ENCODE measurements at regions not wholly inside any gene's neighbourhood (a gene's known extent, or its start where the extent isn't known, plus 50 kb on each side); places are given as distances from the start of the nearest gene placed in this dataset.

GRCh38 chr12:114955414-114956014, 271.5 kb upstream of the TBX3 start:
- no peak overlapping the region for H3K27ac ChIP-seq (ENCODE audit: insufficient read depth, low read depth, low read length)
- dilution Hi-C loops (cut with MboI; ENCODE audit: extremely low pct_ligation_motif_present, low sequenced_read_pairs) (no loop called here), intact Hi-C loops (cut with micrococcal nuclease) (no loop called here)
- no peak for FAIRE-seq
- no peak overlapping the region for H3K4me3 ChIP-seq (replicated peaks in 1 of 3; ENCODE audit: insufficient read depth in 1 of 3, low read depth in 1 of 3, low read length in 3 of 3)
- ChIA-PET CTCF (no interaction called here), POLR2A (no interaction called here)
- no peaks in the 10 kb centered on the region for H4K20me1 ChIP-seq (replicated peaks; ENCODE audit: control insufficient read depth, extremely low read depth, insufficient read depth, low read length)
- H2AFZ ChIP-seq (ENCODE audit: low read depth, low read length): no peak overlapping the region
- no peaks in the 10 kb centered on the region for H3K9me1 ChIP-seq (replicated peaks; ENCODE audit: control insufficient read depth, extremely low read depth, insufficient read depth, low read length)
- H3K36me3 ChIP-seq (ENCODE audit: control insufficient read depth in 2 of 2, extremely low read depth in 1 of 2, insufficient read depth in 2 of 2, low read length in 2 of 2): no peaks in the 10 kb centered on the region
- H3K9ac ChIP-seq (replicated peaks; ENCODE audit: extremely low read depth, insufficient read depth, low read length): no peak overlapping the region
- no peaks in the 10 kb centered on the region for H3K27me3 ChIP-seq (ENCODE audit: control insufficient read depth in 2 of 2, insufficient read depth in 2 of 2, low read length in 2 of 2)
- H3K9me3 ChIP-seq (replicated peaks; ENCODE audit: control insufficient read depth, insufficient read depth, low read length): peaks cover 6% of the 10 kb centered on the region
- no TSS peak for BruUV-seq (replicated peaks)
- DNase-seq (ENCODE audit: low read depth, low spot score): no peak
- H3K79me2 ChIP-seq (ENCODE audit: control insufficient read depth, insufficient read depth, low read length): no peaks in the 10 kb centered on the region
- H3K4me2 ChIP-seq (ENCODE audit: insufficient read depth, low read length): no peak overlapping the region
- H3K4me1 ChIP-seq (ENCODE audit: control insufficient read depth, extremely low read depth, insufficient read depth, low read length): no peaks in the 10 kb centered on the region
- TF ChIP-seq FOS (IDR thresholded peaks at IDR 0.05; ENCODE audit: borderline replicate concordance, insufficient read depth, low read length): no peak
- no peak for TF ChIP-seq POLR2A (IDR thresholded peaks at IDR 0.05; ENCODE audit: low read depth, low read length)
- TF ChIP-seq GATA2 (IDR thresholded peaks at IDR 0.05; ENCODE audit: insufficient read depth, insufficient read length, low read depth, low read length): no peak
- no peak for TF ChIP-seq EZH2 (IDR thresholded peaks at IDR 0.05; ENCODE audit: borderline replicate concordance, low read depth, low read length, severe bottlenecking)
- no peak for TF ChIP-seq POLR2AphosphoS5 (IDR thresholded peaks at IDR 0.05; ENCODE audit: insufficient read depth, low read depth, low read length)
- no peak for TF ChIP-seq MYC (IDR thresholded peaks at IDR 0.05; ENCODE audit: low read depth, low read length)
- no peak for TF ChIP-seq CTCF (IDR thresholded peaks at IDR 0.05; ENCODE audit: extremely low read depth in 1 of 2, insufficient read depth in 1 of 2, low read depth in 1 of 2, low read length in 2 of 2)
- no peak for TF ChIP-seq JUN (IDR thresholded peaks at IDR 0.05; ENCODE audit: borderline replicate concordance, insufficient read depth, insufficient read length, low read depth)

Measured in endothelial cell of umbilical vein (primary cell).